ENCODE measurements at regions not wholly inside any gene's neighbourhood (a gene's known extent, or its start where the extent isn't known, plus 50 kb on each side); places are given as distances from the start of the nearest gene placed in this dataset.

GRCh38 chr18:56065086-56065485, 477.1 kb upstream of the TCF4 start:
- Histone ChIP-seq H3K9me2 (replicated peaks; ENCODE audit: control insufficient read depth, low read length) (no peaks in the 10 kb centered on the region), H3K79me2 (ENCODE audit: control insufficient read depth, low read length) (no peaks in the 10 kb centered on the region), H3K4me1 (ENCODE audit: control insufficient read depth, low read length) (no peaks in the 10 kb centered on the region), H3F3A (ENCODE audit: control insufficient read depth, insufficient read depth) (no peaks in the 10 kb centered on the region), H4K20me1 (ENCODE audit: control insufficient read depth, insufficient read depth, low read depth, low read length) (no peaks in the 10 kb centered on the region), H3K9me3 (ENCODE audit: control insufficient read depth, insufficient read depth, low read length) (no peaks in the 10 kb centered on the region), H3K36me3 (ENCODE audit: control insufficient read depth, low read length) (no peaks in the 10 kb centered on the region), H3K4me2 (ENCODE audit: low read length) (no peak overlapping the region), H3K27ac (ENCODE audit: low read depth, low read length) (no peak overlapping the region), H3K27me3 (ENCODE audit: control insufficient read depth, low read length) (no peaks in the 10 kb centered on the region), H3K4me3 (ENCODE audit: low read length) (no peak overlapping the region)
- no peak for TF ChIP-seq CTCF (IDR thresholded peaks at IDR 0.05; ENCODE audit: low read depth, low read length, poor library complexity, severe bottlenecking)
- no peak for TF ChIP-seq EZH2phosphoT487 (IDR thresholded peaks at IDR 0.05; ENCODE audit: borderline replicate concordance, low read length)

DNA sequence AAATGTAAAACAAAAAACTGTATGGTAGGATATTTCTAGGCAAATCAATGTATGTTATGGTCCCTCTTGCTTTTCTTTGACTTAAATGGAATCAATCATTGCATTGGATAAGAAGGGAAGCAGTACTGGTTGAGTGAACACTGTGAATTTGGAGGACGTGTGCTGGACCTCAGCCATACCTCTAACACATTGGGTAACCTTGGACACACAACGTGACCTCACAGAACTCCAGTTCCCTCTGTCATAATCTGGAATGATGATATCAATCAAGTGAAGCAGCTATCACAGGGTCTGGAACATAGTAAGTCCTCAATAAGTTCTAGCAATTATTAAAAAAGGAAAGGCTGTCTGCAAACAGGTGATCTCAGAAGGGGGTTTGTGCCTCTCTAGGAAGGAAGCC, 474.9 kb upstream of the TCF4 start:
- no peaks in the 10 kb centered on the region for H3K9me3 ChIP-seq (ENCODE audit: control insufficient read depth, insufficient read depth, low read length)
- H3K27me3 ChIP-seq (ENCODE audit: control insufficient read depth, low read length): no peaks in the 10 kb centered on the region
- H3K36me3 ChIP-seq (ENCODE audit: control insufficient read depth, low read length): no peaks in the 10 kb centered on the region
- H3K4me2 ChIP-seq (ENCODE audit: low read length): no peak overlapping the region
- H3K79me2 ChIP-seq (ENCODE audit: control insufficient read depth, low read length): no peaks in the 10 kb centered on the region
- H3K4me3 ChIP-seq (ENCODE audit: low read length): no peak overlapping the region
- no peaks in the 10 kb centered on the region for H3K9me2 ChIP-seq (replicated peaks; ENCODE audit: control insufficient read depth, low read length)
- no peak for TF ChIP-seq CTCF (IDR thresholded peaks at IDR 0.05; ENCODE audit: low read depth, low read length, poor library complexity, severe bottlenecking)
- no peak for TF ChIP-seq EZH2phosphoT487 (IDR thresholded peaks at IDR 0.05; ENCODE audit: borderline replicate concordance, low read length)
- H4K20me1 ChIP-seq (ENCODE audit: control insufficient read depth, insufficient read depth, low read depth, low read length): no peaks in the 10 kb centered on the region
- H3F3A ChIP-seq (ENCODE audit: control insufficient read depth, insufficient read depth): no peaks in the 10 kb centered on the region
- no peaks in the 10 kb centered on the region for H3K4me1 ChIP-seq (ENCODE audit: control insufficient read depth, low read length)
- no peak overlapping the region for H3K27ac ChIP-seq (ENCODE audit: low read depth, low read length)

GRCh38 chr18:56060967-56061541, 473.1 kb upstream of the TCF4 start:
- H3K4me2 ChIP-seq (ENCODE audit: low read length): no peak overlapping the region
- no peaks in the 10 kb centered on the region for H3K9me3 ChIP-seq (ENCODE audit: control insufficient read depth, insufficient read depth, low read length)
- H3K9me2 ChIP-seq (replicated peaks; ENCODE audit: control insufficient read depth, low read length): no peaks in the 10 kb centered on the region
- no peaks in the 10 kb centered on the region for H4K20me1 ChIP-seq (ENCODE audit: control insufficient read depth, insufficient read depth, low read depth, low read length)
- no peaks in the 10 kb centered on the region for H3K27me3 ChIP-seq (ENCODE audit: control insufficient read depth, low read length)
- H3F3A ChIP-seq (ENCODE audit: control insufficient read depth, insufficient read depth): no peaks in the 10 kb centered on the region
- no peak overlapping the region for H3K4me3 ChIP-seq (ENCODE audit: low read length)
- H3K79me2 ChIP-seq (ENCODE audit: control insufficient read depth, low read length): no peaks in the 10 kb centered on the region
- no peak for TF ChIP-seq CTCF (IDR thresholded peaks at IDR 0.05; ENCODE audit: low read depth, low read length, poor library complexity, severe bottlenecking)
- TF ChIP-seq EZH2phosphoT487 (IDR thresholded peaks at IDR 0.05; ENCODE audit: borderline replicate concordance, low read length): no peak
- H3K4me1 ChIP-seq (ENCODE audit: control insufficient read depth, low read length): no peaks in the 10 kb centered on the region
- no peaks in the 10 kb centered on the region for H3K36me3 ChIP-seq (ENCODE audit: control insufficient read depth, low read length)
- H3K27ac ChIP-seq (ENCODE audit: low read depth, low read length): no peak overlapping the region
